B cell (primary cell): ENCODE measurements at regions not wholly inside any gene's neighbourhood (a gene's known extent, or its start where the extent isn't known, plus 50 kb on each side); places are given as distances from the start of the nearest gene placed in this dataset.

Source experiments
- ATAC-seq: fragments of 200-7000 bp; cut with Tn5 transposase; one replicate; pipeline ENCODE4 v1.10.0; 2021; ENCODE audit warnings: low read depth, mild to moderate bottlenecking, moderate number of reproducible peaks, moderate library complexity
- CTCF ChIA-PET: fragments of 350-600 bp; sonication (Branson Sonifier 250); formaldehyde crosslinking; loops from one replicate; lab custom pipeline; 2021; ENCODE audit warnings: antibody characterized with exemption, inconsistent platforms; lab: Charles Lee
- POLR2A ChIA-PET: fragments of 350-600 bp; sonication (Branson Sonifier 250); formaldehyde crosslinking; loops from one replicate; lab custom pipeline; 2021; ENCODE audit warnings: antibody characterized with exemption; lab: Charles Lee
- DNase-seq: peaks from one replicate; pipeline ENCODE4 v3.0.0; 2013
- H2AFZ ChIP-seq: 2 replicates; pipeline ENCODE4 v1.6.1; 2012; ENCODE audit warnings: mild to moderate bottlenecking, low read depth, low read length; ENCODE audit not compliant: insufficient read depth, poor library complexity, severe bottlenecking
- H3K27ac ChIP-seq, 2 donors: 1 replicate in 1 of 2; 2 replicates in 1 of 2; pipeline ENCODE4 v1.5.1; 2012 to 2013; ENCODE audit warnings: low read length in 2 of 2, mild to moderate bottlenecking in 2 of 2, moderate library complexity in 1 of 2
- H3K27me3 ChIP-seq, 4 experiments: fragments of 200-600 bp in 1 of 4; sonication (generic) in 1 of 4; replicated peaks in 1 of 4; 1 replicate in 2 of 4; 2 replicates in 2 of 4; pipeline versions ENCODE4 v1.6.1 to v1.7.0; 2013 to 2016; ENCODE audit warnings: low read length in 3 of 4, mild to moderate bottlenecking in 2 of 4, mixed read lengths in 1 of 4, moderate library complexity in 1 of 4; ENCODE audit not compliant: insufficient read depth in 4 of 4, control insufficient read depth in 3 of 4; ENCODE audit errors: control extremely low read depth in 1 of 4
- H3K36me3 ChIP-seq, 2 experiments: replicated peaks in 1 of 2; 1 replicate in 1 of 2; 2 replicates in 1 of 2; pipeline versions ENCODE4 v1.6.1 to v1.7.1; 2013; ENCODE audit warnings: low read length in 1 of 2; ENCODE audit not compliant: insufficient read depth in 2 of 2, control insufficient read depth in 1 of 2; ENCODE audit errors: control extremely low read depth in 1 of 2, extremely low read depth in 1 of 2
- H3K4me1 ChIP-seq, 2 donors: fragments of 200-600 bp in 1 of 2; sonication (generic) in 1 of 2; 1 replicate in 1 of 2; 2 replicates in 1 of 2; pipeline versions ENCODE4 v1.5.1 to v1.6.1; 2013 to 2017; ENCODE audit warnings: low read length in 2 of 2; ENCODE audit not compliant: control insufficient read depth in 2 of 2, insufficient read depth in 2 of 2
- H3K4me2 ChIP-seq: replicated peaks from 2 replicates; pipeline ENCODE3; 2012; ENCODE audit warnings: mild to moderate bottlenecking, low read depth, low read length; ENCODE audit not compliant: poor library complexity, severe bottlenecking
- H3K4me3 ChIP-seq, 5 experiments: fragments of 200-600 bp in 1 of 5; sonication (generic) in 1 of 5; 1 replicate in 3 of 5; 2 replicates in 2 of 5; pipeline versions ENCODE4 v1.5.1 to v1.7.0; 2011 to 2016; ENCODE audit warnings: low read length in 4 of 5, mild to moderate bottlenecking in 4 of 5, low read depth in 2 of 5, control low read depth in 1 of 5, moderate library complexity in 1 of 5; ENCODE audit not compliant: insufficient read depth in 1 of 5; ENCODE audit errors: control extremely low read depth in 1 of 5, extremely low read depth in 1 of 5
- H3K79me2 ChIP-seq: fragments of 200-600 bp; sonication (generic); one replicate; pipeline ENCODE4 v1.6.0; 2016; ENCODE audit warnings: low read length; ENCODE audit not compliant: control insufficient read depth, insufficient read depth
- H3K9ac ChIP-seq: fragments of 200-600 bp; sonication (generic); 2 replicates; pipeline ENCODE4 v1.6.1; 2017; ENCODE audit warnings: mild to moderate bottlenecking, low read length, moderate library complexity
- H3K9me3 ChIP-seq, 3 donors: one replicate each; pipeline versions ENCODE4 v1.6.1 to v1.7.1; 2013; ENCODE audit warnings: low read length in 2 of 3; ENCODE audit not compliant: control insufficient read depth in 2 of 3, insufficient read depth in 1 of 3; ENCODE audit errors: control extremely low read depth in 1 of 3
- H4K20me1 ChIP-seq: 2 replicates; pipeline ENCODE4 v1.6.0; 2012; ENCODE audit warnings: mild to moderate bottlenecking, low read length; ENCODE audit not compliant: insufficient read depth, control insufficient read depth, poor library complexity, severe bottlenecking
- H3K27ac Mint-ChIP-seq: one replicate; pipeline ENCODE4 v1.8.0; 2021; ENCODE audit warnings: mixed read lengths
- H3K27me3 Mint-ChIP-seq: one replicate; pipeline ENCODE4 v1.8.0; 2021; ENCODE audit warnings: mixed read lengths
- H3K4me1 Mint-ChIP-seq: one replicate; pipeline ENCODE4 v1.8.0; 2021; ENCODE audit warnings: mixed read lengths
- H3K4me3 Mint-ChIP-seq: one replicate; pipeline ENCODE4 v1.8.0; 2021; ENCODE audit warnings: mixed read lengths
- H3K9me3 Mint-ChIP-seq: one replicate; pipeline ENCODE4 v1.8.0; 2022; ENCODE audit warnings: mixed read lengths; ENCODE audit not compliant: insufficient read depth
- CTCF ChIP-seq: fragments of 200-600 bp; IDR thresholded peaks from one replicate; pipeline ENCODE4 v1.8.0; 2022; ENCODE audit warnings: antibody characterized with exemption, mild to moderate bottlenecking
- EZH2 ChIP-seq: IDR thresholded peaks from 2 replicates; pipeline ENCODE4 v1.6.1; 2012; ENCODE audit warnings: borderline replicate concordance, low read depth, mild to moderate bottlenecking, moderate library complexity, low read length; ENCODE audit not compliant: insufficient read depth, poor library complexity, severe bottlenecking
- WGBS: methylation state at CpG from one replicate; pipeline ENCODE4 v1.1.5; 2013; ENCODE audit warnings: missing lambda C conversion rate; ENCODE audit not compliant: insufficient coverage; 5-methylcytosine and 5-hydroxymethylcytosine counted together
- intact Hi-C: fragments of 100-400 bp; cut with micrococcal nuclease; formaldehyde crosslinking; loops from one replicate; pipeline ENCODE4 v1.10.0; 2022

DNA sequence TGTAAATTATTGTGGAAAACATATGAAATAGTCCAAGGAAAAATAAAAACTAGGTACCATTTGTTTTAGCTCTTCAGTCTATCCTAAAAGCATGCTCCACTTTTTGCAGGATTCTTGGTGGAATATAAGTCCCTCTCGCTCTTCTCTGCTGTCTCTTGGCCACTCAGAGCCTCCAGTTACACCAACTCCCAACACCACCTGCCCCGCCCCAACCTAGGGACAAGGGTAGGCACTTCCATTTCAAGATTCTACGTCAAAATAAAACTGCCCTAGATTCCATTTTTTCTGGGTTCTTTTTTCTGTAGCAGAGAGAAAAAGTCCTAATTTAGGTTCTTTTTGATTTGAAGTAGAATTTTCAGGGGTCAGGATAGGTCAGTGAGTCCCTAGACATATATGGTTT is 1036.2 kb upstream of the POU3F3 start:
- Mint-ChIP-seq H3K4me1 (no peaks in the 10 kb centered on the region), H3K27me3 (no peaks in the 10 kb centered on the region), H3K4me3 (no peak overlapping the region), H3K27ac (no peak overlapping the region), H3K9me3 (no peaks in the 10 kb centered on the region)
- no peak for DNase-seq
- Histone ChIP-seq H3K27ac (no peak overlapping the region), H3K27me3 (no peaks in the 10 kb centered on the region), H3K9ac (no peak overlapping the region), H3K36me3 (no peaks in the 10 kb centered on the region), H2AFZ (no peak overlapping the region), H4K20me1 (no peaks in the 10 kb centered on the region), H3K79me2 (no peaks in the 10 kb centered on the region), H3K4me2 (no peak overlapping the region), H3K4me3 (no peak overlapping the region), H3K4me1 (no peaks in the 10 kb centered on the region), H3K9me3 (no peaks in the 10 kb centered on the region)
- no peak for ATAC-seq
- CTCF ChIA-PET: no interaction called here
- POLR2A ChIA-PET: no interaction called here
- TF ChIP-seq EZH2 (no peak), CTCF (no peak)
- intact Hi-C loops: no loop called here
- WGBS: no CpG with 5 or more reads among the region's 3 CpGs

GRCh38 chr2:103818176-103818575 is 1035.7 kb upstream of the POU3F3 start:
- H3K9me3 ChIP-seq: no peaks in the 10 kb centered on the region
- no CpG with 5 or more reads among the region's 2 CpGs for WGBS
- no peaks in the 10 kb centered on the region for H3K79me2 ChIP-seq
- intact Hi-C loops: no loop called here
- no peaks in the 10 kb centered on the region for H3K27me3 Mint-ChIP-seq
- no peaks in the 10 kb centered on the region for H3K9me3 Mint-ChIP-seq
- H3K36me3 ChIP-seq: no peaks in the 10 kb centered on the region
- TF ChIP-seq CTCF: no peak
- TF ChIP-seq EZH2: no peak
- H3K27me3 ChIP-seq: no peaks in the 10 kb centered on the region
- no peak overlapping the region for H3K27ac Mint-ChIP-seq
- ChIA-PET POLR2A (no interaction called here), CTCF (no interaction called here)
- no peak overlapping the region for H3K4me3 Mint-ChIP-seq
- no peaks in the 10 kb centered on the region for H4K20me1 ChIP-seq
- H3K4me1 ChIP-seq: no peaks in the 10 kb centered on the region
- H3K9ac ChIP-seq: no peak overlapping the region
- H2AFZ ChIP-seq: no peak overlapping the region
- no peak overlapping the region for H3K27ac ChIP-seq
- no peak for ATAC-seq
- H3K4me2 ChIP-seq: no peak overlapping the region
- DNase-seq: no peak
- no peaks in the 10 kb centered on the region for H3K4me1 Mint-ChIP-seq
- no peak overlapping the region for H3K4me3 ChIP-seq
